ENCODE measurements at regions not wholly inside any gene's neighbourhood (a gene's known extent, or its start where the extent isn't known, plus 50 kb on each side); places are given as distances from the start of the nearest gene placed in this dataset.

- TF ChIP-seq CTCF (conservative IDR thresholded peaks at IDR 0.05; ENCODE audit: low read depth, low read length) = no peak
- TF ChIP-seq EZH2phosphoT487 (IDR thresholded peaks at IDR 0.05; ENCODE audit: borderline replicate concordance, low read length) = no peak
- no peak for TF ChIP-seq EZH2 (IDR thresholded peaks at IDR 0.05; ENCODE audit: low read length, unreplicated experiment)
Measured at GRCh38 chr17:72366626-72367025, 245.8 kb downstream of the SOX9 start.

Measured in PC-3 (cell line).